ENCODE measurements at regions not wholly inside any gene's neighbourhood (a gene's known extent, or its start where the extent isn't known, plus 50 kb on each side); places are given as distances from the start of the nearest gene placed in this dataset.
A peak's percentile ranks its signal among the peaks of the same experiment; 100 is the strongest.

- no peaks in the 10 kb centered on the region for H3K9me3 ChIP-seq (ENCODE audit: control extremely low read depth in 1 of 5, control insufficient read depth in 4 of 5, insufficient read depth in 2 of 5, low read depth in 1 of 5, low read length in 4 of 5)
- no peak for DNase-seq
- H3K4me3 ChIP-seq (ENCODE audit: control insufficient read depth in 1 of 7, extremely low read depth in 1 of 7, insufficient read depth in 4 of 7, low read depth in 2 of 7, low read length in 6 of 7): no peak overlapping the region
- no peaks in the 10 kb centered on the region for H3K4me1 ChIP-seq (ENCODE audit: control extremely low read depth in 1 of 4, control insufficient read depth in 4 of 4, insufficient read depth in 4 of 4, low read length in 3 of 4)
- H3K36me3 ChIP-seq (ENCODE audit: control insufficient read depth in 4 of 4, insufficient read depth in 4 of 4, low read length in 3 of 4): no peaks in the 10 kb centered on the region
- ChIA-PET POLR2A (no interaction called here), CTCF (no interaction called here)
- no peak overlapping the region for H3K27ac ChIP-seq (ENCODE audit: insufficient read depth in 1 of 2, low read depth in 1 of 2, low read length in 2 of 2, poor library complexity in 1 of 2, severe bottlenecking in 2 of 2)
- 93% methylated on average over 18 of the region's 18 CpGs for whole genome bisulfite sequencing (ENCODE audit: insufficient coverage)
- H3K27me3 ChIP-seq (replicated peaks in 2 of 5; ENCODE audit: control insufficient read depth in 4 of 5, insufficient read depth in 5 of 5, low read length in 4 of 5): peaks cover 0 to 3% (median 0%) of the 10 kb centered on the region in 5 experiments
Measured at GRCh38 chr10:130568246-130568645, 432.1 kb downstream of the GLRX3 start.

GRCh38 chr10:130570074-130570473, 433.9 kb downstream of the GLRX3 start:
- H3K9me3 ChIP-seq (ENCODE audit: control extremely low read depth in 1 of 5, control insufficient read depth in 4 of 5, insufficient read depth in 2 of 5, low read depth in 1 of 5, low read length in 4 of 5): no peaks in the 10 kb centered on the region
- H3K27ac ChIP-seq (ENCODE audit: insufficient read depth in 1 of 2, low read depth in 1 of 2, low read length in 2 of 2, poor library complexity in 1 of 2, severe bottlenecking in 2 of 2): no peak overlapping the region
- no peak for DNase-seq
- H3K36me3 ChIP-seq (ENCODE audit: control insufficient read depth in 4 of 4, insufficient read depth in 4 of 4, low read length in 3 of 4): no peaks in the 10 kb centered on the region
- 77% methylated on average over 4 of the region's 7 CpGs for WGBS (ENCODE audit: insufficient coverage)
- ChIA-PET POLR2A (no interaction called here), CTCF (no interaction called here)
- no peaks in the 10 kb centered on the region for H3K4me1 ChIP-seq (ENCODE audit: control extremely low read depth in 1 of 4, control insufficient read depth in 4 of 4, insufficient read depth in 4 of 4, low read length in 3 of 4)
- H3K4me3 ChIP-seq (ENCODE audit: control insufficient read depth in 1 of 7, extremely low read depth in 1 of 7, insufficient read depth in 4 of 7, low read depth in 2 of 7, low read length in 6 of 7): no peak overlapping the region
- peaks cover 0 to 12% (median 5%) of the 10 kb centered on the region in 5 experiments for H3K27me3 ChIP-seq (replicated peaks in 2 of 5; ENCODE audit: control insufficient read depth in 4 of 5, insufficient read depth in 5 of 5, low read length in 4 of 5)

GRCh38 chr10:130571674-130572073, 435.5 kb downstream of the GLRX3 start:
- DNase-seq: peak in 1 of 3 donors; percentile 6
- CTCF ChIA-PET: no interaction called here
- Histone ChIP-seq H3K27ac (ENCODE audit: insufficient read depth in 1 of 2, low read depth in 1 of 2, low read length in 2 of 2, poor library complexity in 1 of 2, severe bottlenecking in 2 of 2) (no peak overlapping the region), H3K36me3 (ENCODE audit: control insufficient read depth in 4 of 4, insufficient read depth in 4 of 4, low read length in 3 of 4) (no peaks in the 10 kb centered on the region), H3K4me3 (ENCODE audit: control insufficient read depth in 1 of 7, extremely low read depth in 1 of 7, insufficient read depth in 4 of 7, low read depth in 2 of 7, low read length in 6 of 7) (no peak overlapping the region), H3K9me3 (ENCODE audit: control extremely low read depth in 1 of 5, control insufficient read depth in 4 of 5, insufficient read depth in 2 of 5, low read depth in 1 of 5, low read length in 4 of 5) (no peaks in the 10 kb centered on the region), H3K4me1 (ENCODE audit: control extremely low read depth in 1 of 4, control insufficient read depth in 4 of 4, insufficient read depth in 4 of 4, low read length in 3 of 4) (no peaks in the 10 kb centered on the region), H3K27me3 (replicated peaks in 2 of 5; ENCODE audit: control insufficient read depth in 4 of 5, insufficient read depth in 5 of 5, low read length in 4 of 5) (peaks cover 0 to 19% (median 5%) of the 10 kb centered on the region in 5 experiments)
- WGBS (ENCODE audit: insufficient coverage): 99% methylated on average over 9 of the region's 9 CpGs
- POLR2A ChIA-PET: no interaction called here

GRCh38 chr10:130573446-130573845, 437.3 kb downstream of the GLRX3 start:
- POLR2A ChIA-PET: no interaction called here
- Histone ChIP-seq H3K4me3 (ENCODE audit: control insufficient read depth in 1 of 7, extremely low read depth in 1 of 7, insufficient read depth in 4 of 7, low read depth in 2 of 7, low read length in 6 of 7) (no peak overlapping the region), H3K9me3 (ENCODE audit: control extremely low read depth in 1 of 5, control insufficient read depth in 4 of 5, insufficient read depth in 2 of 5, low read depth in 1 of 5, low read length in 4 of 5) (no peaks in the 10 kb centered on the region), H3K27ac (ENCODE audit: insufficient read depth in 1 of 2, low read depth in 1 of 2, low read length in 2 of 2, poor library complexity in 1 of 2, severe bottlenecking in 2 of 2) (no peak overlapping the region), H3K36me3 (ENCODE audit: control insufficient read depth in 4 of 4, insufficient read depth in 4 of 4, low read length in 3 of 4) (no peaks in the 10 kb centered on the region), H3K27me3 (replicated peaks in 2 of 5; ENCODE audit: control insufficient read depth in 4 of 5, insufficient read depth in 5 of 5, low read length in 4 of 5) (peaks cover 0 to 21% (median 5%) of the 10 kb centered on the region in 5 experiments), H3K4me1 (ENCODE audit: control extremely low read depth in 1 of 4, control insufficient read depth in 4 of 4, insufficient read depth in 4 of 4, low read length in 3 of 4) (no peaks in the 10 kb centered on the region)
- WGBS (ENCODE audit: insufficient coverage): 88% methylated on average over 6 of the region's 6 CpGs
- DNase-seq: no peak
- CTCF ChIA-PET: no interaction called here

GRCh38 chr10:130575756-130576285, 439.6 kb downstream of the GLRX3 start:
- Histone ChIP-seq H3K9me3 (ENCODE audit: control extremely low read depth in 1 of 5, control insufficient read depth in 4 of 5, insufficient read depth in 2 of 5, low read depth in 1 of 5, low read length in 4 of 5) (no peaks in the 10 kb centered on the region), H3K27me3 (replicated peaks in 2 of 5; ENCODE audit: control insufficient read depth in 4 of 5, insufficient read depth in 5 of 5, low read length in 4 of 5) (peaks cover 0 to 35% (median 5%) of the 10 kb centered on the region in 5 experiments)
- POLR2A ChIA-PET: no interaction called here

GRCh38 chr10:130576427-130576826, 440.2 kb downstream of the GLRX3 start:
- no peaks in the 10 kb centered on the region for H3K36me3 ChIP-seq (ENCODE audit: control insufficient read depth in 4 of 4, insufficient read depth in 4 of 4, low read length in 3 of 4)
- peaks cover 0 to 41% (median 5%) of the 10 kb centered on the region in 5 experiments for H3K27me3 ChIP-seq (replicated peaks in 2 of 5; ENCODE audit: control insufficient read depth in 4 of 5, insufficient read depth in 5 of 5, low read length in 4 of 5)
- no peak overlapping the region for H3K27ac ChIP-seq (ENCODE audit: insufficient read depth in 1 of 2, low read depth in 1 of 2, low read length in 2 of 2, poor library complexity in 1 of 2, severe bottlenecking in 2 of 2)
- H3K9me3 ChIP-seq (ENCODE audit: control extremely low read depth in 1 of 5, control insufficient read depth in 4 of 5, insufficient read depth in 2 of 5, low read depth in 1 of 5, low read length in 4 of 5): no peaks in the 10 kb centered on the region
- DNase-seq: no peak
- ChIA-PET CTCF (no interaction called here), POLR2A (no interaction called here)
- WGBS (ENCODE audit: insufficient coverage): 88% methylated on average over 6 of the region's 8 CpGs
- H3K4me3 ChIP-seq (ENCODE audit: control insufficient read depth in 1 of 7, extremely low read depth in 1 of 7, insufficient read depth in 4 of 7, low read depth in 2 of 7, low read length in 6 of 7): no peak overlapping the region
- no peaks in the 10 kb centered on the region for H3K4me1 ChIP-seq (ENCODE audit: control extremely low read depth in 1 of 4, control insufficient read depth in 4 of 4, insufficient read depth in 4 of 4, low read length in 3 of 4)

More at GRCh38 chr10:130575756-130576285, 439.6 kb downstream of the GLRX3 start:
- CTCF ChIA-PET: no interaction called here
- no peak for DNase-seq
- WGBS (ENCODE audit: insufficient coverage): 99% methylated on average over 6 of the region's 7 CpGs
- no peaks in the 10 kb centered on the region for H3K4me1 ChIP-seq (ENCODE audit: control extremely low read depth in 1 of 4, control insufficient read depth in 4 of 4, insufficient read depth in 4 of 4, low read length in 3 of 4)
- no peaks in the 10 kb centered on the region for H3K36me3 ChIP-seq (ENCODE audit: control insufficient read depth in 4 of 4, insufficient read depth in 4 of 4, low read length in 3 of 4)
- H3K4me3 ChIP-seq (ENCODE audit: control insufficient read depth in 1 of 7, extremely low read depth in 1 of 7, insufficient read depth in 4 of 7, low read depth in 2 of 7, low read length in 6 of 7): no peak overlapping the region
- no peak overlapping the region for H3K27ac ChIP-seq (ENCODE audit: insufficient read depth in 1 of 2, low read depth in 1 of 2, low read length in 2 of 2, poor library complexity in 1 of 2, severe bottlenecking in 2 of 2)

GRCh38 chr10:130577039-130577438, 440.8 kb downstream of the GLRX3 start:
- 97% methylated on average over 8 of the region's 8 CpGs for WGBS (ENCODE audit: insufficient coverage)
- CTCF ChIA-PET: no interaction called here
- H3K9me3 ChIP-seq (ENCODE audit: control extremely low read depth in 1 of 5, control insufficient read depth in 4 of 5, insufficient read depth in 2 of 5, low read depth in 1 of 5, low read length in 4 of 5): no peaks in the 10 kb centered on the region
- peaks cover 0 to 38% (median 5%) of the 10 kb centered on the region in 5 experiments for H3K27me3 ChIP-seq (replicated peaks in 2 of 5; ENCODE audit: control insufficient read depth in 4 of 5, insufficient read depth in 5 of 5, low read length in 4 of 5)
- no peak overlapping the region for H3K4me3 ChIP-seq (ENCODE audit: control insufficient read depth in 1 of 7, extremely low read depth in 1 of 7, insufficient read depth in 4 of 7, low read depth in 2 of 7, low read length in 6 of 7)
- H3K27ac ChIP-seq (ENCODE audit: insufficient read depth in 1 of 2, low read depth in 1 of 2, low read length in 2 of 2, poor library complexity in 1 of 2, severe bottlenecking in 2 of 2): no peak overlapping the region
- DNase-seq: no peak
- H3K36me3 ChIP-seq (ENCODE audit: control insufficient read depth in 4 of 4, insufficient read depth in 4 of 4, low read length in 3 of 4): no peaks in the 10 kb centered on the region
- POLR2A ChIA-PET: no interaction called here
- no peaks in the 10 kb centered on the region for H3K4me1 ChIP-seq (ENCODE audit: control extremely low read depth in 1 of 4, control insufficient read depth in 4 of 4, insufficient read depth in 4 of 4, low read length in 3 of 4)
